HL-60 (cell line): ENCODE measurements at regions not wholly inside any gene's neighbourhood (a gene's known extent, or its start where the extent isn't known, plus 50 kb on each side); places are given as distances from the start of the nearest gene placed in this dataset.
"Not testable (repeated sequence)": the region's sequence is repeated elsewhere in the genome, so short reads cannot be mapped to it uniquely, and the experiment has no call there.

ENCODE experiments used
- DNase-seq, 2 experiments: peaks; one replicate each; pipeline ENCODE4 v3.0.0-alpha.2; 2010 to 2020; ENCODE audit warnings: low read depth in 1 of 2, low spot score in 1 of 2
- H3K27ac ChIP-seq: fragments of 250-450 bp; sonication (Bioruptor Pico); replicated peaks from 2 replicates; pipeline ENCODE4 v1.5.1; 2020; ENCODE audit warnings: mild to moderate bottlenecking, moderate library complexity
- H3K27me3 ChIP-seq: fragments of 250-450 bp; sonication (Bioruptor Pico); 2 replicates; pipeline ENCODE4 v1.5.1; 2021; ENCODE audit warnings: mild to moderate bottlenecking, moderate library complexity; ENCODE audit not compliant: insufficient read depth, poor library complexity, severe bottlenecking
- H3K4me3 ChIP-seq: replicated peaks from 2 replicates; pipeline ENCODE4 v1.5.1; 2011; ENCODE audit warnings: mild to moderate bottlenecking, control low read depth, low read length; ENCODE audit not compliant: insufficient read depth
- GABPA ChIP-seq: IDR thresholded peaks from 2 replicates; pipeline ENCODE4 v1.6.1; 2012; ENCODE audit warnings: low read depth
- POLR2AphosphoS5 ChIP-seq: IDR thresholded peaks from 2 replicates; pipeline ENCODE4 v1.6.1; 2012; ENCODE audit warnings: low read depth
- SPI1 ChIP-seq: IDR thresholded peaks from 2 replicates; pipeline ENCODE4 v1.6.1; 2012; ENCODE audit warnings: low read depth, mild to moderate bottlenecking, borderline replicate concordance
- TF ChIP-seq, protein P1 (sequence below): IDR thresholded peaks from one replicate; pipeline ENCODE4 v1.5.1; 2011; ENCODE audit warnings: low read length, control low read depth, inconsistent platforms; ENCODE audit not compliant: insufficient read depth
- TF ChIP-seq, protein P2 (sequence below): IDR thresholded peaks from 2 replicates; pipeline ENCODE4 v1.6.1; 2012; ENCODE audit warnings: low read depth; ENCODE audit not compliant: insufficient replicate concordance

DNA sequence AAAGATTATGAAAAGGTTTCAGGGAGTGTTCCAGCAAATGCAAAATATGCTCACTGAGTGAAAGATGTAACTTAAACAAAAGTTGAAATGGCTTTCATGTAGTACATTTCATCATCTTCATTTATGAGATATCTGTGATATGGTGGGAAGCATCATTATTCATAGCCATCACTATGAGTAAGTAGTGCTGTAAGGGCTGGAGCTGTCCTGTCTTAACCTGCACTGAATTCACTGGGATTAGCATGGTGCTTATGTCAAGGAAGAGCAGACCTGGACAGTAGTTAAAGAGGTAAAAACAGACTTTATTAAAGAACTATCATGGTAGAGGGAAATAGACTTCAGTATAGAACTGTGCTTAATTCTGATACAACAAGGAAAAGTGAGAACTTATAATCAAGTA, 1347.3 kb downstream of the RPA4 start:
- H3K27me3 ChIP-seq: no peaks in the 10 kb centered on the region
- TF ChIP-seq POLR2AphosphoS5: no peak
- no peak for TF ChIP-seq SPI1
- no peak for TF ChIP-seq GABPA
- TF ChIP-seq, protein P1, sequence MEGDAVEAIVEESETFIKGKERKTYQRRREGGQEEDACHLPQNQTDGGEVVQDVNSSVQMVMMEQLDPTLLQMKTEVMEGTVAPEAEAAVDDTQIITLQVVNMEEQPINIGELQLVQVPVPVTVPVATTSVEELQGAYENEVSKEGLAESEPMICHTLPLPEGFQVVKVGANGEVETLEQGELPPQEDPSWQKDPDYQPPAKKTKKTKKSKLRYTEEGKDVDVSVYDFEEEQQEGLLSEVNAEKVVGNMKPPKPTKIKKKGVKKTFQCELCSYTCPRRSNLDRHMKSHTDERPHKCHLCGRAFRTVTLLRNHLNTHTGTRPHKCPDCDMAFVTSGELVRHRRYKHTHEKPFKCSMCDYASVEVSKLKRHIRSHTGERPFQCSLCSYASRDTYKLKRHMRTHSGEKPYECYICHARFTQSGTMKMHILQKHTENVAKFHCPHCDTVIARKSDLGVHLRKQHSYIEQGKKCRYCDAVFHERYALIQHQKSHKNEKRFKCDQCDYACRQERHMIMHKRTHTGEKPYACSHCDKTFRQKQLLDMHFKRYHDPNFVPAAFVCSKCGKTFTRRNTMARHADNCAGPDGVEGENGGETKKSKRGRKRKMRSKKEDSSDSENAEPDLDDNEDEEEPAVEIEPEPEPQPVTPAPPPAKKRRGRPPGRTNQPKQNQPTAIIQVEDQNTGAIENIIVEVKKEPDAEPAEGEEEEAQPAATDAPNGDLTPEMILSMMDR: no peak
- TF ChIP-seq, protein P2, sequence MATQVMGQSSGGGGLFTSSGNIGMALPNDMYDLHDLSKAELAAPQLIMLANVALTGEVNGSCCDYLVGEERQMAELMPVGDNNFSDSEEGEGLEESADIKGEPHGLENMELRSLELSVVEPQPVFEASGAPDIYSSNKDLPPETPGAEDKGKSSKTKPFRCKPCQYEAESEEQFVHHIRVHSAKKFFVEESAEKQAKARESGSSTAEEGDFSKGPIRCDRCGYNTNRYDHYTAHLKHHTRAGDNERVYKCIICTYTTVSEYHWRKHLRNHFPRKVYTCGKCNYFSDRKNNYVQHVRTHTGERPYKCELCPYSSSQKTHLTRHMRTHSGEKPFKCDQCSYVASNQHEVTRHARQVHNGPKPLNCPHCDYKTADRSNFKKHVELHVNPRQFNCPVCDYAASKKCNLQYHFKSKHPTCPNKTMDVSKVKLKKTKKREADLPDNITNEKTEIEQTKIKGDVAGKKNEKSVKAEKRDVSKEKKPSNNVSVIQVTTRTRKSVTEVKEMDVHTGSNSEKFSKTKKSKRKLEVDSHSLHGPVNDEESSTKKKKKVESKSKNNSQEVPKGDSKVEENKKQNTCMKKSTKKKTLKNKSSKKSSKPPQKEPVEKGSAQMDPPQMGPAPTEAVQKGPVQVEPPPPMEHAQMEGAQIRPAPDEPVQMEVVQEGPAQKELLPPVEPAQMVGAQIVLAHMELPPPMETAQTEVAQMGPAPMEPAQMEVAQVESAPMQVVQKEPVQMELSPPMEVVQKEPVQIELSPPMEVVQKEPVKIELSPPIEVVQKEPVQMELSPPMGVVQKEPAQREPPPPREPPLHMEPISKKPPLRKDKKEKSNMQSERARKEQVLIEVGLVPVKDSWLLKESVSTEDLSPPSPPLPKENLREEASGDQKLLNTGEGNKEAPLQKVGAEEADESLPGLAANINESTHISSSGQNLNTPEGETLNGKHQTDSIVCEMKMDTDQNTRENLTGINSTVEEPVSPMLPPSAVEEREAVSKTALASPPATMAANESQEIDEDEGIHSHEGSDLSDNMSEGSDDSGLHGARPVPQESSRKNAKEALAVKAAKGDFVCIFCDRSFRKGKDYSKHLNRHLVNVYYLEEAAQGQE: no peak
- H3K27ac ChIP-seq: no peak overlapping the region
- no peak for DNase-seq
- H3K4me3 ChIP-seq: no peak overlapping the region

GRCh38 chrX:98240061-98240460, 1356.4 kb downstream of the RPA4 start:
- H3K4me3 ChIP-seq, H3K27me3 ChIP-seq, DNase-seq, H3K27ac ChIP-seq: not testable (repeated sequence)

- no peak for DNase-seq
- no peak overlapping the region for H3K27ac ChIP-seq
- H3K4me3 ChIP-seq: no peak overlapping the region
- H3K27me3 ChIP-seq: no peaks in the 10 kb centered on the region
- TF ChIP-seq, protein P1: no peak
- TF ChIP-seq SPI1 (no peak), POLR2AphosphoS5 (no peak), GABPA (no peak)
- TF ChIP-seq, protein P2: no peak
Measured at GRCh38 chrX:98263135-98263534, 1379.4 kb downstream of the RPA4 start.

DNA sequence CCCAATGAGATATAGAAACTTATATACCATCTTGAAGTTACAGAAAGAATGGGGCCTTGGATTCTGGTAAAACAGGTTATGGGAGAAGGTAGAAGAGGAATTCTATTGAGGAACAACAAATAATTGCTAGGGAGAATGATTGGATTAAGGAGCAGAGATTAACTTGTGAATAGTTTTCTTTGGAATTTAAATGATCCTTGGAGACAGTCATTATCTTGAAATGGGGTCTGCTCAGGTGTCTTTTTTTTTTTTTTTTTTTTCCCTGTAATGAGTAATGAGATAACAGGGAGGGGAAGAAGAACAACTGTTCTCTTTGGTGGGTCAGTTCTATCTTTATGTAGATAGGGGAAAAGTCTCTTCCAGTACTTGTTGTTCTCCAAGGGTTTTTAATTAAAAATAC, 1406.0 kb downstream of the RPA4 start:
- TF ChIP-seq GABPA (no peak), POLR2AphosphoS5 (no peak), SPI1 (no peak)
- TF ChIP-seq, protein P2: no peak
- TF ChIP-seq, protein P1: no peak
- Histone ChIP-seq H3K27ac (no peak overlapping the region), H3K27me3 (no peaks in the 10 kb centered on the region), H3K4me3 (no peak overlapping the region)
- DNase-seq: no peak
